ENCODE measurements at regions not wholly inside any gene's neighbourhood (a gene's known extent, or its start where the extent isn't known, plus 50 kb on each side); places are given as distances from the start of the nearest gene placed in this dataset.

DNA sequence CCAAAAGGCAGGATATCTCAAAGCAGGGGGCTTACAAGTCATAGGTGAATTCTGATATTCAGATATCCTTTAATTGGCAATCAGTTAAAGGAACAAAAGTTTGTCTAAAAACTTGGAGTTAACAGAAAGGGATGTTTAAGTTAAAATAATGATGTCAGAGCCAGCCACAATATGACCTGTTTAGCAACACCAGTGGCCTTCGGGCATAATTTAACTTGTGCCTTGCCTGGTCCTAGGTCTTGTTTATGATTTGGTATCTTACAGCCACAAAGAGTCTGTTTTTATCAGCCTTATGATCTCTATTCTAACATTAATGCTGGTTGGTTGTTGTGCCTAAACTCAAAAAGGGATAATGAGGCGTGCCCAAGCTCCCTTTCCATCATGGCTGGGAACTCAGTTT is 252.9 kb downstream of the RNF152 start:
- Histone ChIP-seq H2AFZ (ENCODE audit: low read depth, low read length) (no peak overlapping the region), H3K36me3 (ENCODE audit: control insufficient read depth, insufficient read depth, low read length) (no peaks in the 10 kb centered on the region), H3K4me2 (ENCODE audit: insufficient read depth, low read length) (no peak overlapping the region), H3K9me3 (replicated peaks; ENCODE audit: control insufficient read depth, insufficient read depth, low read depth, low read length) (no peaks in the 10 kb centered on the region), H4K20me1 (replicated peaks; ENCODE audit: control insufficient read depth, insufficient read depth, low read length) (no peaks in the 10 kb centered on the region), H3K9ac (ENCODE audit: insufficient read depth in 1 of 2, low read depth in 2 of 2, low read length in 2 of 2) (no peak overlapping the region), H3K4me1 (replicated peaks in 1 of 2; ENCODE audit: control insufficient read depth in 2 of 2, insufficient read depth in 2 of 2, low read length in 2 of 2) (no peaks in the 10 kb centered on the region), H3K79me2 (ENCODE audit: control insufficient read depth, insufficient read depth, low read length) (no peaks in the 10 kb centered on the region), H3K9me1 (ENCODE audit: control insufficient read depth, insufficient read depth, low read length) (no peaks in the 10 kb centered on the region), H3K27ac (ENCODE audit: extremely low read depth, low read depth, low read length) (no peak overlapping the region), H3K27me3 (ENCODE audit: control insufficient read depth in 2 of 2, insufficient read depth in 2 of 2, low read length in 2 of 2) (no peaks in the 10 kb centered on the region), H3K4me3 (no peak overlapping the region)
- CTCF ChIA-PET (ENCODE audit: low intra/inter-chr PET ratio): no interaction called here
- POLR2A ChIA-PET: no interaction called here
- no TSS peak for BruUV-seq (replicated peaks)
- no peak for ATAC-seq
- intact Hi-C loops (cut with micrococcal nuclease) (no loop called here), in situ Hi-C loops (cut with MboI) (no loop called here)
- DNase-seq (ENCODE audit: extremely low read depth in 1 of 4, low spot score in 3 of 4): no peak
- FAIRE-seq: no peak
- 5% methylated on average over 2 of the region's 2 CpGs for WGBS (ENCODE audit: insufficient coverage, low coverage, missing lambda C conversion rate)
- TF ChIP-seq, protein P1, sequence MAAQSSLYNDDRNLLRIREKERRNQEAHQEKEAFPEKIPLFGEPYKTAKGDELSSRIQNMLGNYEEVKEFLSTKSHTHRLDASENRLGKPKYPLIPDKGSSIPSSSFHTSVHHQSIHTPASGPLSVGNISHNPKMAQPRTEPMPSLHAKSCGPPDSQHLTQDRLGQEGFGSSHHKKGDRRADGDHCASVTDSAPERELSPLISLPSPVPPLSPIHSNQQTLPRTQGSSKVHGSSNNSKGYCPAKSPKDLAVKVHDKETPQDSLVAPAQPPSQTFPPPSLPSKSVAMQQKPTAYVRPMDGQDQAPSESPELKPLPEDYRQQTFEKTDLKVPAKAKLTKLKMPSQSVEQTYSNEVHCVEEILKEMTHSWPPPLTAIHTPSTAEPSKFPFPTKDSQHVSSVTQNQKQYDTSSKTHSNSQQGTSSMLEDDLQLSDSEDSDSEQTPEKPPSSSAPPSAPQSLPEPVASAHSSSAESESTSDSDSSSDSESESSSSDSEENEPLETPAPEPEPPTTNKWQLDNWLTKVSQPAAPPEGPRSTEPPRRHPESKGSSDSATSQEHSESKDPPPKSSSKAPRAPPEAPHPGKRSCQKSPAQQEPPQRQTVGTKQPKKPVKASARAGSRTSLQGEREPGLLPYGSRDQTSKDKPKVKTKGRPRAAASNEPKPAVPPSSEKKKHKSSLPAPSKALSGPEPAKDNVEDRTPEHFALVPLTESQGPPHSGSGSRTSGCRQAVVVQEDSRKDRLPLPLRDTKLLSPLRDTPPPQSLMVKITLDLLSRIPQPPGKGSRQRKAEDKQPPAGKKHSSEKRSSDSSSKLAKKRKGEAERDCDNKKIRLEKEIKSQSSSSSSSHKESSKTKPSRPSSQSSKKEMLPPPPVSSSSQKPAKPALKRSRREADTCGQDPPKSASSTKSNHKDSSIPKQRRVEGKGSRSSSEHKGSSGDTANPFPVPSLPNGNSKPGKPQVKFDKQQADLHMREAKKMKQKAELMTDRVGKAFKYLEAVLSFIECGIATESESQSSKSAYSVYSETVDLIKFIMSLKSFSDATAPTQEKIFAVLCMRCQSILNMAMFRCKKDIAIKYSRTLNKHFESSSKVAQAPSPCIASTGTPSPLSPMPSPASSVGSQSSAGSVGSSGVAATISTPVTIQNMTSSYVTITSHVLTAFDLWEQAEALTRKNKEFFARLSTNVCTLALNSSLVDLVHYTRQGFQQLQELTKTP (IDR thresholded peaks at IDR 0.05; ENCODE audit: low read depth in 1 of 2, partially characterized antibody in 2 of 2): no peak
- TF ChIP-seq KDM5B (IDR thresholded peaks at IDR 0.05; ENCODE audit: insufficient replicate concordance, low read depth, low read length) (no peak), HLTF (IDR thresholded peaks at IDR 0.05) (no peak), THRAP3 (IDR thresholded peaks at IDR 0.05; ENCODE audit: borderline replicate concordance) (no peak)
- TF ChIP-seq, protein P2, sequence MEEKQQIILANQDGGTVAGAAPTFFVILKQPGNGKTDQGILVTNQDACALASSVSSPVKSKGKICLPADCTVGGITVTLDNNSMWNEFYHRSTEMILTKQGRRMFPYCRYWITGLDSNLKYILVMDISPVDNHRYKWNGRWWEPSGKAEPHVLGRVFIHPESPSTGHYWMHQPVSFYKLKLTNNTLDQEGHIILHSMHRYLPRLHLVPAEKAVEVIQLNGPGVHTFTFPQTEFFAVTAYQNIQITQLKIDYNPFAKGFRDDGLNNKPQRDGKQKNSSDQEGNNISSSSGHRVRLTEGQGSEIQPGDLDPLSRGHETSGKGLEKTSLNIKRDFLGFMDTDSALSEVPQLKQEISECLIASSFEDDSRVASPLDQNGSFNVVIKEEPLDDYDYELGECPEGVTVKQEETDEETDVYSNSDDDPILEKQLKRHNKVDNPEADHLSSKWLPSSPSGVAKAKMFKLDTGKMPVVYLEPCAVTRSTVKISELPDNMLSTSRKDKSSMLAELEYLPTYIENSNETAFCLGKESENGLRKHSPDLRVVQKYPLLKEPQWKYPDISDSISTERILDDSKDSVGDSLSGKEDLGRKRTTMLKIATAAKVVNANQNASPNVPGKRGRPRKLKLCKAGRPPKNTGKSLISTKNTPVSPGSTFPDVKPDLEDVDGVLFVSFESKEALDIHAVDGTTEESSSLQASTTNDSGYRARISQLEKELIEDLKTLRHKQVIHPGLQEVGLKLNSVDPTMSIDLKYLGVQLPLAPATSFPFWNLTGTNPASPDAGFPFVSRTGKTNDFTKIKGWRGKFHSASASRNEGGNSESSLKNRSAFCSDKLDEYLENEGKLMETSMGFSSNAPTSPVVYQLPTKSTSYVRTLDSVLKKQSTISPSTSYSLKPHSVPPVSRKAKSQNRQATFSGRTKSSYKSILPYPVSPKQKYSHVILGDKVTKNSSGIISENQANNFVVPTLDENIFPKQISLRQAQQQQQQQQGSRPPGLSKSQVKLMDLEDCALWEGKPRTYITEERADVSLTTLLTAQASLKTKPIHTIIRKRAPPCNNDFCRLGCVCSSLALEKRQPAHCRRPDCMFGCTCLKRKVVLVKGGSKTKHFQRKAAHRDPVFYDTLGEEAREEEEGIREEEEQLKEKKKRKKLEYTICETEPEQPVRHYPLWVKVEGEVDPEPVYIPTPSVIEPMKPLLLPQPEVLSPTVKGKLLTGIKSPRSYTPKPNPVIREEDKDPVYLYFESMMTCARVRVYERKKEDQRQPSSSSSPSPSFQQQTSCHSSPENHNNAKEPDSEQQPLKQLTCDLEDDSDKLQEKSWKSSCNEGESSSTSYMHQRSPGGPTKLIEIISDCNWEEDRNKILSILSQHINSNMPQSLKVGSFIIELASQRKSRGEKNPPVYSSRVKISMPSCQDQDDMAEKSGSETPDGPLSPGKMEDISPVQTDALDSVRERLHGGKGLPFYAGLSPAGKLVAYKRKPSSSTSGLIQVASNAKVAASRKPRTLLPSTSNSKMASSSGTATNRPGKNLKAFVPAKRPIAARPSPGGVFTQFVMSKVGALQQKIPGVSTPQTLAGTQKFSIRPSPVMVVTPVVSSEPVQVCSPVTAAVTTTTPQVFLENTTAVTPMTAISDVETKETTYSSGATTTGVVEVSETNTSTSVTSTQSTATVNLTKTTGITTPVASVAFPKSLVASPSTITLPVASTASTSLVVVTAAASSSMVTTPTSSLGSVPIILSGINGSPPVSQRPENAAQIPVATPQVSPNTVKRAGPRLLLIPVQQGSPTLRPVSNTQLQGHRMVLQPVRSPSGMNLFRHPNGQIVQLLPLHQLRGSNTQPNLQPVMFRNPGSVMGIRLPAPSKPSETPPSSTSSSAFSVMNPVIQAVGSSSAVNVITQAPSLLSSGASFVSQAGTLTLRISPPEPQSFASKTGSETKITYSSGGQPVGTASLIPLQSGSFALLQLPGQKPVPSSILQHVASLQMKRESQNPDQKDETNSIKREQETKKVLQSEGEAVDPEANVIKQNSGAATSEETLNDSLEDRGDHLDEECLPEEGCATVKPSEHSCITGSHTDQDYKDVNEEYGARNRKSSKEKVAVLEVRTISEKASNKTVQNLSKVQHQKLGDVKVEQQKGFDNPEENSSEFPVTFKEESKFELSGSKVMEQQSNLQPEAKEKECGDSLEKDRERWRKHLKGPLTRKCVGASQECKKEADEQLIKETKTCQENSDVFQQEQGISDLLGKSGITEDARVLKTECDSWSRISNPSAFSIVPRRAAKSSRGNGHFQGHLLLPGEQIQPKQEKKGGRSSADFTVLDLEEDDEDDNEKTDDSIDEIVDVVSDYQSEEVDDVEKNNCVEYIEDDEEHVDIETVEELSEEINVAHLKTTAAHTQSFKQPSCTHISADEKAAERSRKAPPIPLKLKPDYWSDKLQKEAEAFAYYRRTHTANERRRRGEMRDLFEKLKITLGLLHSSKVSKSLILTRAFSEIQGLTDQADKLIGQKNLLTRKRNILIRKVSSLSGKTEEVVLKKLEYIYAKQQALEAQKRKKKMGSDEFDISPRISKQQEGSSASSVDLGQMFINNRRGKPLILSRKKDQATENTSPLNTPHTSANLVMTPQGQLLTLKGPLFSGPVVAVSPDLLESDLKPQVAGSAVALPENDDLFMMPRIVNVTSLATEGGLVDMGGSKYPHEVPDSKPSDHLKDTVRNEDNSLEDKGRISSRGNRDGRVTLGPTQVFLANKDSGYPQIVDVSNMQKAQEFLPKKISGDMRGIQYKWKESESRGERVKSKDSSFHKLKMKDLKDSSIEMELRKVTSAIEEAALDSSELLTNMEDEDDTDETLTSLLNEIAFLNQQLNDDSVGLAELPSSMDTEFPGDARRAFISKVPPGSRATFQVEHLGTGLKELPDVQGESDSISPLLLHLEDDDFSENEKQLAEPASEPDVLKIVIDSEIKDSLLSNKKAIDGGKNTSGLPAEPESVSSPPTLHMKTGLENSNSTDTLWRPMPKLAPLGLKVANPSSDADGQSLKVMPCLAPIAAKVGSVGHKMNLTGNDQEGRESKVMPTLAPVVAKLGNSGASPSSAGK (IDR thresholded peaks at IDR 0.05): no peak

Data from K562 (cell line).